H1 (cell line): ENCODE measurements at regions not wholly inside any gene's neighbourhood (a gene's known extent, or its start where the extent isn't known, plus 50 kb on each side); places are given as distances from the start of the nearest gene placed in this dataset.

Experiments used
- ATF3 ChIP-seq: IDR thresholded peaks from 2 replicates; pipeline ENCODE4 v1.6.1; 2011; ENCODE audit warnings: low read depth, mild to moderate bottlenecking, low read length; ENCODE audit not compliant: insufficient read depth
- CHD7 ChIP-seq: fragments of 300-600 bp; sonication (generic); IDR thresholded peaks from 2 replicates; pipeline ENCODE4 v1.7.1; 2012; ENCODE audit warnings: low read length, moderate library complexity, mild to moderate bottlenecking, inconsistent platforms; ENCODE audit not compliant: insufficient replicate concordance
- FOSL1 ChIP-seq: IDR thresholded peaks from 2 replicates; pipeline ENCODE4 v1.6.1; 2011; ENCODE audit warnings: mild to moderate bottlenecking, low read depth, low read length, moderate library complexity; ENCODE audit not compliant: insufficient read depth
- GABPA ChIP-seq: IDR thresholded peaks from 2 replicates; pipeline ENCODE4 v1.6.1; 2011; ENCODE audit warnings: mild to moderate bottlenecking, low read length, moderate library complexity, borderline replicate concordance; ENCODE audit not compliant: insufficient read depth
- KDM1A ChIP-seq: fragments of 200-600, 300-600 bp; sonication (generic); IDR thresholded peaks from 2 replicates; pipeline ENCODE4 v1.7.1; 2016; ENCODE audit warnings: mild to moderate bottlenecking, low read length, borderline replicate concordance
- RNF2 ChIP-seq: fragments of 200-900, 300-1000 bp; sonication (generic); IDR thresholded peaks from 2 replicates; pipeline ENCODE4 v1.7.1; 2016; ENCODE audit warnings: borderline replicate concordance, low read depth, mild to moderate bottlenecking, antibody characterized with exemption, low read length; ENCODE audit not compliant: poor library complexity, severe bottlenecking; ENCODE audit errors: missing control alignments
- SIN3A ChIP-seq, 2 experiments: IDR thresholded peaks in 1 of 2; conservative IDR thresholded peaks in 1 of 2; 2 replicates each; pipeline ENCODE4 v1.6.1; 2011 to 2012; ENCODE audit warnings: low read length in 2 of 2, improper control_type of control experiment in 1 of 2, low read depth in 1 of 2, mild to moderate bottlenecking in 1 of 2
- TEAD4 ChIP-seq: IDR thresholded peaks from 2 replicates; pipeline ENCODE4 v1.6.1; 2012; ENCODE audit warnings: low read depth, low read length, inconsistent platforms, mixed read lengths
- YY1 ChIP-seq: IDR thresholded peaks from 2 replicates; pipeline ENCODE4 v1.6.1; 2011; ENCODE audit warnings: low read depth, mild to moderate bottlenecking, low read length

DNA sequence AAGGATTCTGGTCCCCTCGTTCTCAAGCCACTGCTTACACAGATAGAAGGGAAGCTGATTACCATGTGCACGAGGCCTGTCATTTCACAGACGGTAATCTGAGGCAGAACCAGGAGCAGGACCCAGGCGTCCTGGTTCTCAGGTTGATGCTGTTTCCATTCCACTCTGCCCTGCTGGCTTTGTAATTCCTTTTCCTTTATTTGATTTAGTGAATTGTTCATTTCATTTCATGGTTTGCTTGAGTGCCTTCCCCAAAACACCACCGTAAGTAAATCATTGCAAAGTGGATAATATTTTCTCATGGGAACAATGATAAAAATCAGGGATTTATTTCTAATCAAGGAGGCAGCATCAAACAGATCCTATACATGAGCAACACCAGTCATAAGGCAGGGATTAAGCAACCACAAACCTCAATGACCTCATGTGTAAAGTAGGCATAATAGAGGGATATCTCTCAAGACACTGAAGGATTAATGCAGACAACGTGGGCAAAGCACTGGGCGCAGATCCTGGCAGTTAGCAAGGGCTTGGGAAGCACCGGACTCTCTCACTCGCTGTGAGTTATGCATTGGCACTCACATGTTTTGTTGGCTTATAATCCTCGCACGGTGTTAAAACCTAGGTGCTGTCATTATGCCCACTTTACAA is 229.5 kb upstream of the FOXQ1 start (continued):
- TF ChIP-seq CHD7 (no peak), YY1 (no peak), TEAD4 (no peak), KDM1A (no peak), FOSL1 (no peak), SIN3A (conservative IDR thresholded peaks at IDR 0.05 in 1 of 2, IDR thresholded peaks at IDR 0.05 in 1 of 2; ENCODE audit: low read depth in 1 of 2, low read length in 2 of 2) (no peak), RNF2 (no peak), ATF3 (no peak), GABPA (no peak)
